ENCODE measurements at regions not wholly inside any gene's neighbourhood (a gene's known extent, or its start where the extent isn't known, plus 50 kb on each side); places are given as distances from the start of the nearest gene placed in this dataset.
"Not testable (repeated sequence)": the region's sequence is repeated elsewhere in the genome, so short reads cannot be mapped to it uniquely, and the experiment has no call there.

GRCh38 chr6:137623293-137623692, 129.1 kb upstream of the OLIG3 start:
- TF ChIP-seq CTCF (IDR thresholded peaks at IDR 0.05) = no peak
- no peak overlapping the region for H3K4me3 ChIP-seq
- H3K27ac ChIP-seq = no peak overlapping the region
- no peak for DNase-seq (ENCODE audit: low spot score)

- TF ChIP-seq CTCF (IDR thresholded peaks at IDR 0.05) = no peak
- H3K27ac ChIP-seq = no peak overlapping the region
- no peak overlapping the region for H3K4me3 ChIP-seq
- DNase-seq (ENCODE audit: low spot score) = no peak
Observed at GRCh38 chr6:137625100-137625661, 131.0 kb upstream of the OLIG3 start.

GRCh38 chr6:137625808-137626207, 131.6 kb upstream of the OLIG3 start:
- no peak overlapping the region for H3K27ac ChIP-seq
- no peak overlapping the region for H3K4me3 ChIP-seq
- no peak for TF ChIP-seq CTCF (IDR thresholded peaks at IDR 0.05)
- DNase-seq (ENCODE audit: low spot score) = no peak

GRCh38 chr6:137630666-137631065, 136.5 kb upstream of the OLIG3 start:
- TF ChIP-seq CTCF (IDR thresholded peaks at IDR 0.05) = no peak
- no peak overlapping the region for H3K4me3 ChIP-seq
- DNase-seq (ENCODE audit: low spot score) = no peak
- H3K27ac ChIP-seq = no peak overlapping the region

GRCh38 chr6:137631323-137631722, 137.1 kb upstream of the OLIG3 start:
- no peak for TF ChIP-seq CTCF (IDR thresholded peaks at IDR 0.05)
- H3K27ac ChIP-seq = no peak overlapping the region
- H3K4me3 ChIP-seq = no peak overlapping the region
- no peak for DNase-seq (ENCODE audit: low spot score)

GRCh38 chr6:137634177-137634576, 140.0 kb upstream of the OLIG3 start:
- not testable (repeated sequence) for DNase-seq (ENCODE audit: low spot score); H3K4me3 ChIP-seq; H3K27ac ChIP-seq

- H3K4me3 ChIP-seq = no peak overlapping the region
- no peak for DNase-seq (ENCODE audit: low spot score)
- TF ChIP-seq CTCF (IDR thresholded peaks at IDR 0.05) = no peak
- H3K27ac ChIP-seq = no peak overlapping the region
Observed at GRCh38 chr6:137637121-137637520, 142.9 kb upstream of the OLIG3 start.
